ENCODE measurements at regions not wholly inside any gene's neighbourhood (a gene's known extent, or its start where the extent isn't known, plus 50 kb on each side); places are given as distances from the start of the nearest gene placed in this dataset.

DNA sequence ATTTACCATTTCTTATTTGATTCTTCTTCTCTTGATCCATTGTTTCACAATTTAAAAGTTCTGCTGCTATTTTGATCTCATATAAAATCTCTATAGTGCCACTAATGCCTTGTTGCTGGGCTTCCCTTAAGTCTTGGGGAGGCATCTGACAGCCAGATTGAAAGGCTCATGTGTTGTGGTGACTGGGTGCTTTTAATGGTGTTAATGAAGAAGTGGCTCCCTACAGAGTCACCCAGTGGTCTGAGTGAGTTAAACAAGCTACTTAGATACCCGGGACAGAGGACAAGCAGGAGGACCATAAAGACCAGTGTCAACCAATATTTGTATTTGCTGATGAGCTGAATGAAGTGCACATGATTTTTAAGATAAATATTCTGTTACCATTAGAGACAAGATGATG lies 176.4 kb upstream of the HABP2 start:
- DNase-seq = no peak

GRCh38 chr10:113379091-113379490 lies 173.8 kb upstream of the HABP2 start:
- no peak for DNase-seq

GRCh38 chr10:113381416-113381815 lies 171.4 kb upstream of the HABP2 start:
- no peak for DNase-seq

- DNase-seq = no peak
These were observed 170.8 kb upstream of the HABP2 start for GRCh38 chr10:113381981-113382509.

GRCh38 chr10:113382691-113383090 lies 170.2 kb upstream of the HABP2 start:
- no peak for DNase-seq

DNA sequence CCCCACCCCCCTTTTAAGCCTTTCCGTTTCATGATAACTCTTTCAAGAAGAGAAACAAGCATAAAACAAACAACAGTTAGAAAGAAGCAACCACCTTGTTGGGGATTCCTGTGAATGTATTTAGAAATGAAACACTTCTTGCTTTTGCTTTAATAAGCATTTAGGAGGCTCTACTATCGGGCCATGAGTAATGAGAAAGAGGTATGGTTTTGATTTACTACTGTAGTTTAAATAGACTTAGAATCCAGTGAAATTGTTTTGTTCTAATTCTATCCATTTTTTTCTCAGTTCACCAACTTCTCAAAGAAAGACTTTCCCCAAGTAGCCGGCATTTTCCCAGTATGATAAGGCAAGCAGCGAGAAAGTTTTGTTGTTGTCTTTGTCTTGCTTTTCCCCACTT lies 168.7 kb upstream of the HABP2 start:
- no peak for DNase-seq

DNA sequence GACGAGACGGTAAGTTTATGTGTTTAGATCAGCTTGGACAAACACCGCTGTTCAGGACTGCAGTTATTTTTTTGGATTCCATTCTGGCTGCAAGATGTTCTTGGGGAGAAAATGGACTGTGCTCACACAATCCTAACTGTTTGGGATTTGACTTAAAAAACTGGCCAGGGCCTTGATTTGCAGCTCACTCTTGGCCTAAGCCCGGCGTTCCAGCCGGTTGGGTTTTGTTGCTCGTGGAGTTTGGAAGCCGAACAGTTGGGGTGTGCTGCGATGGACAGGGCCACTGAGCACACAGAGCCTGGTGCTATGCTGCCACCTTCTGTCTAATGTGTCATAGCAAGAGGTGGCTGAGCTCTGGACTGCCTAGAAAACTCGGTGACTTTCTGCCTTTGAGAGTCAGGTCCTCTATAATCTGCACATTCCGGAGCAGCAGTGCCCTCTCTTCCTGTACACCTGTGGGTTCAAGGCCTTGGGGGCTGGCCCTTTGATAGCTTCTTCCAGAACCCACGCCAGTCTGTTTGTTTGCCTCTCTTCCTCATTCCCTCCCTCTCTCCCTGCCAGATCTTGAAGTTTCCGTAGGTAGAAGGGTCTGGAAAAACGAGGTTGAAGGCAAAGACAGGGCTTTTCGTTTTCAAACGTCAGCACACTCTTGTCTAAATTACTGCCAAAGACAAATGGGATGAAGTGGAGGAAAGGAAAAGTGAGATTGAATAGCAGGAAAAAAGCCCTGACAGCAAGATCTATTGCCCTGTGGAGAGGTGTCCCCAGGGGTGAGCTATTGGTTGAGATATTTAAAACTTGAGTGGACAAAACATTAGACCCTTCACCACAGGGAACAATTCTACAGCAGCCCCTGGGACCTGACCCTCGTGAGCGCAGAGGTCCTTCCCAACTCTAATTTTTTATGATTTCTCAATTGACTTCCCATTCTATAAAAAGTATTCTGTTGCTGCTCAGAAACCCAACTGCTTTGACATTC lies 167.5 kb upstream of the HABP2 start:
- peak; percentile 50 to 60 for DNase-seq

GRCh38 chr10:113386005-113386404 lies 166.8 kb upstream of the HABP2 start:
- no peak for DNase-seq

DNA sequence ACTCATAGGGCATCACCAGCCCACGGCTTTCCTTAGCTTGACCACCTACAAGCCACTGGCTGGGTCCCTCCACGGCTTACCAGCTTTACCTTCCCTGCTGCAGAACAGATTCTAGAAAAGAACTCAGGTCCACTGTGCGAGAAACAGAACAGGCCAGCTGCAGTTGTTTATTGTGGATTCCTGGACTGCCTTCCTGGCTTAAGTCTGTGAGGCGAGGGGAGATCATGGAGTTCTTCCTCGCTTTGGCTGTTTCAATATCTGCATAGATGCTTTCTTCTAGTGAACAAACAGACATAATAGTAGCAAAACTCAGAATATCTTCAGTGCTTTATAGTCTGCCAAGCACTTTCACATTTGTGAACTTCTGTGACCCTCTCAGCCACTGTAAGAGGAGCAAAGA lies 162.9 kb upstream of the HABP2 start:
- DNase-seq = no peak

- DNase-seq = no peak
These were observed 162.0 kb upstream of the HABP2 start for GRCh38 chr10:113390896-113391295.

DNA sequence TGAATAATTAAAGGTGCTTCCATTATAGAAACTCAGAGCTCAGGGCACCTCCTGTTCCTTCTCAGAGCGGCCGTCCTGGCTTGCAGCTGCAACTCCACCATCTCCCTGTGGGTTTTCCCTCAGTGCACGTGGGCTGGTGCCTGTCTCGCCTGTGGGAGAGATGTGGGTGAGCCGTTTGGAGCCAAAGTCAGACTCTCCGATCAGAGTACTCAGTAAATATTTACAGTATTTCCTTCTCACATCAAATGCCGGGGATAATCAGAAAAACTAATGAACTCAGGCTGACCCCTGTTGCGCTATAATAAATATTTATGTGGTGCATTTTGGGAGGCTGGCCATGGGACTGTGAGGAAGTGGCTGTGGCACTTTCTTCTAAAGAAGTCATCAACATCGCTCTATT lies 155.8 kb upstream of the HABP2 start:
- DNase-seq = no peak

- no peak for DNase-seq
These were observed 153.8 kb upstream of the HABP2 start for GRCh38 chr10:113399065-113399464.

DNA sequence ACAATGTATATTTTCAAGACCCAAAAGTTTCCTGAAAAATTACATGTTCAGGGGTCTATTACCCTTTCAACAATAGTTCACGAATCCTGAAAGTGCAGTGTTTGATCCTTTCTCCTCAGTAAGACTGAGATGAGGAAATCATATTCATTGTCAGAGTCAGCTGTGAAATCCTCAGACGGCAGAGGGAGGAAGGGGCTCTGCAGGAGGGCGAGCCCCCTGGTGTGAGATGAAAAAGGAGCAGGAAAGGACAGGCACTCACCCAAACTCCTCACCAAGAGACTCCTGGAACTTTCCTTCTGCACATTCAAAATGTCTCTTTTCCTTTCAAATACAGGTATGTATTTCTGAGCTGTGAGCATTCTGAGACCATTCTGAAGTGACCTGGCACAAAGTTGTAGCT lies 150.3 kb upstream of the HABP2 start:
- no peak for DNase-seq

DNA sequence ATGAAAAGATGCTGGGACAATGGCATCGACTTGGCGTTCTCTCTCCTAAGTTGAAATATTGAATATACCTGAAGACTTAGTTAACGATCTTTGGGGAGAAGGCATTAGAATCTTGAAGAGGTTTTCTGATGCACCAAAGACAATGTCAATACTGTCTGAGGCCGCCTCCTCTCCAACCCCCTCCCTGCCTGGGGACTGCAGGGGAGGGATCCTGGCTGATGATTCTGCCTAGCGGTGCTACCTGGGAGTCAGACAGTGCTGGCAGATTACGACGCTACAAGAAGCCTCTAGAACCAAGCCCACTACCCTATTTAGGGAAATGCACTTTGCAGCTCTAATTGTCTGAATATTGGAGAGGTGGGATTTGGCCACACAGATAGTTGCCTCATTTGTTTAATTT lies 145.6 kb upstream of the HABP2 start:
- DNase-seq = no peak

GRCh38 chr10:113409175-113409574 lies 143.7 kb upstream of the HABP2 start:
- no peak for DNase-seq

DNA sequence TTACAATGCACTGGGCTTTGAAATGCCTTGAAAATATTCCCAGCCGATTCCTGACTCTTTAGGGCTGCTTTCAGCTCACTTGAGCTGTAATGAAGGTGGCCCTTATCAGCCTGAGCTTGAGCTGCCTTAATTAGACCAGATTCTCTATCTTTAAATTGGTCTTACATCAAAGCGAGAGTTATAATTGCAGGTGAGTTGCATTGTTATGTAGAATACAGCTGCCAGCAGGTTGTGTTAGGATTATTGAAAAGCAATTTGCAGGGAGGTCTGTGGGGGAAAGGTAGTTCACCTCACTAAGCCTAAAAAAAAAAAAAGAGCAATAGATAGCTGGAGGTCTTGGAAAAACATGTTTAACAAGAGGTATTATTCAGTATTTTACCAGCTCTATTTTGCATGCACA lies 142.2 kb upstream of the HABP2 start:
- DNase-seq = no peak

DNA sequence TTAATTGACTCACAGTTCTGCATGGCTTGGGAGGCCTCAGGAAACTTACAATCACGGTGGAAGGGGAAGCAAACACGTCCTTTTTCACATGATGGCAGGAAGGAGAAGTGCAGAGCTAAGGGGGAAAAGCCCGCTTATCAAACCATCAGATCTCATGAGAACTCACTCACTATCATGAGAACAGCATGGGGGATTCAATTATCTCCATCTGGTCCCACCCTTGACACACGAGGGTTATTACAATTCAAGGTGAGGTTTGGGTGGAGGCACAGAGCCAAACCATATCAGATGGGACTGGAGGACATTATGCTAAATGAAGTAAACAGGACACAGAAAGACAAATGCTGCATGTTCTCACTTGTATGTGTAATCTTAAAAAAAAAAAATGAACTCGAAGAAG lies 141.4 kb upstream of the HABP2 start:
- DNase-seq = no peak

GRCh38 chr10:113412161-113412560 lies 140.7 kb upstream of the HABP2 start:
- no peak for DNase-seq

GRCh38 chr10:113414543-113414942 lies 138.3 kb upstream of the HABP2 start:
- no peak for DNase-seq

GRCh38 chr10:113415246-113415645 lies 137.6 kb upstream of the HABP2 start:
- DNase-seq = no peak

GRCh38 chr10:113420057-113420732 lies 132.7 kb upstream of the HABP2 start:
- DNase-seq = no peak

GRCh38 chr10:113420733-113421675 lies 131.8 kb upstream of the HABP2 start:
- no peak for DNase-seq

DNA sequence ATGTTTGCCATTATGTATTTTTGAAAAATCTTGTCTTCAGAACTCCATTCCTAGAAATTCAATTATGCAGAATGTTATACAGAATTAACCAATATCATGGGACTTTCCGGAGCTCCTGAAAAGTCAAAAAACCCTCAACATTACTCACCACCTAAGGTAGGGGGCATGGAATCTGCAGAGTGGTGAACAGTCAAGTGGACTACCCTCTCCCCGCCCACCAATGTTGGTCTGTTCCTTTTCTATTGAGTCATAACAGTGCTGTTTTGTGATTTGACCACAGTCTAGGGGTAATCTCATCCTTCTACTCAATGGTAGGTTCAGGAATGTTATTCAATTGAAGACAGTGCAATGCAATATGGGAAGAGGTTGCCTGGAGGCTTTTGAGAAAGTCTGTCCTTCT lies 130.5 kb upstream of the HABP2 start:
- DNase-seq = no peak
